Omental fat pad (tissue), 3 donors: ENCODE measurements at regions not wholly inside any gene's neighbourhood (a gene's known extent, or its start where the extent isn't known, plus 50 kb on each side); places are given as distances from the start of the nearest gene placed in this dataset.
"Not testable (repeated sequence)": the region's sequence is repeated elsewhere in the genome, so short reads cannot be mapped to it uniquely, and the experiment has no call there.

Experiments used
- ATAC-seq: fragments of 150-250 bp; one replicate; pipeline ENCODE4 v1.9.1; 2016; ENCODE audit warnings: mild to moderate bottlenecking, moderate library complexity; ENCODE audit not compliant: low FRiP score
- DNase-seq: peaks from one replicate; pipeline ENCODE4 v3.0.0-alpha.2; 2019; ENCODE audit warnings: low spot score
- TF ChIP-seq, protein P1 (sequence below), 3 donors: fragments of 450-650 bp; IDR thresholded peaks; one replicate each; pipeline ENCODE4 v1.5.1; 2016 to 2017; ENCODE audit warnings: antibody characterized with exemption in 3 of 3, mild to moderate bottlenecking in 3 of 3, moderate library complexity in 2 of 3

GRCh38 chr10:44261296-44261695 lies 123.6 kb downstream of the CXCL12 start:
- TF ChIP-seq, protein P1, sequence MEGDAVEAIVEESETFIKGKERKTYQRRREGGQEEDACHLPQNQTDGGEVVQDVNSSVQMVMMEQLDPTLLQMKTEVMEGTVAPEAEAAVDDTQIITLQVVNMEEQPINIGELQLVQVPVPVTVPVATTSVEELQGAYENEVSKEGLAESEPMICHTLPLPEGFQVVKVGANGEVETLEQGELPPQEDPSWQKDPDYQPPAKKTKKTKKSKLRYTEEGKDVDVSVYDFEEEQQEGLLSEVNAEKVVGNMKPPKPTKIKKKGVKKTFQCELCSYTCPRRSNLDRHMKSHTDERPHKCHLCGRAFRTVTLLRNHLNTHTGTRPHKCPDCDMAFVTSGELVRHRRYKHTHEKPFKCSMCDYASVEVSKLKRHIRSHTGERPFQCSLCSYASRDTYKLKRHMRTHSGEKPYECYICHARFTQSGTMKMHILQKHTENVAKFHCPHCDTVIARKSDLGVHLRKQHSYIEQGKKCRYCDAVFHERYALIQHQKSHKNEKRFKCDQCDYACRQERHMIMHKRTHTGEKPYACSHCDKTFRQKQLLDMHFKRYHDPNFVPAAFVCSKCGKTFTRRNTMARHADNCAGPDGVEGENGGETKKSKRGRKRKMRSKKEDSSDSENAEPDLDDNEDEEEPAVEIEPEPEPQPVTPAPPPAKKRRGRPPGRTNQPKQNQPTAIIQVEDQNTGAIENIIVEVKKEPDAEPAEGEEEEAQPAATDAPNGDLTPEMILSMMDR (IDR thresholded peaks at IDR 0.05): no peak
- DNase-seq (no peak), ATAC-seq (no peak)

- no peak for DNase-seq
- TF ChIP-seq, protein P1 (IDR thresholded peaks at IDR 0.05): no peak
- ATAC-seq: no peak
Observed at GRCh38 chr10:44260286-44260928, 124.5 kb downstream of the CXCL12 start.

DNA sequence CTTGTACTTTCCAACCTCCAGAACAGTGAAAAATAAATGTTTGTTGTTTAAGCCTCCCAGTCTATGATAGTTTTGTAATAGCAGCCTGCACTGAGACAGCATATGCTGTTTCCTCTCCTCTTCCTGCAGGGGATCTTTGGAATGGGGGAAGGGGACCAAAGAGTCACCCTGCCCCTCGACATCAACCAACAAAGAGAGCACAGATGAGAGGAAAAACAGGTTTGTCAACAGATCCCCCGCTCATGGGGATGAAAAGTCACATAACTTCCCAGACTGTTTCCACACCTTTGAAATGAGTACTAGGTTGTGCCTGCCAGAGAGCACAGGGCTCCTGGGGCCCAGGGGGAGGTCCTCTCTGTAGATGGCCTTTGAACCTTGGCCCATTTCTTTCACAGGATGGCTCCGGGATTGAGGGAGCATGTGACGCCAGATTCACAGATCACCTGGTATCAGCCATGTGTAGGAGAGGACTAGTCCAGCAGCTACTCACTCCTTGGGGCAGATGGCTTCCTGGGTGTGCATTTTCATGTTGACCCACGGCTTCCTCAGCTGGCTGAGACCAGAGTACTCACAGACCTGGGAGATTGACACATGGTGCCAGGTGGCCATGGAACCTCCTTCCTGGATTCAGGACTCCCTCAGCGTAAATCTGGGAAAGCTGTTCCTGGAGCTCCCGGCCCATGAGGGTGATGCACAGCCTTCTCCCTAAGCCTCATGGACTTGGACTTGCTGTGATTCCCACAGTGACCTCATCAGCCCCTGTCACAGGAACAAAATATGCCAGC lies 125.6 kb downstream of the CXCL12 start:
- DNase-seq: no peak
- TF ChIP-seq, protein P1 (IDR thresholded peaks at IDR 0.05): no peak
- no peak for ATAC-seq

GRCh38 chr10:44258460-44259089 lies 126.3 kb downstream of the CXCL12 start:
- TF ChIP-seq, protein P1 (IDR thresholded peaks at IDR 0.05): no peak
- no peak for ATAC-seq
- no peak for DNase-seq

DNA sequence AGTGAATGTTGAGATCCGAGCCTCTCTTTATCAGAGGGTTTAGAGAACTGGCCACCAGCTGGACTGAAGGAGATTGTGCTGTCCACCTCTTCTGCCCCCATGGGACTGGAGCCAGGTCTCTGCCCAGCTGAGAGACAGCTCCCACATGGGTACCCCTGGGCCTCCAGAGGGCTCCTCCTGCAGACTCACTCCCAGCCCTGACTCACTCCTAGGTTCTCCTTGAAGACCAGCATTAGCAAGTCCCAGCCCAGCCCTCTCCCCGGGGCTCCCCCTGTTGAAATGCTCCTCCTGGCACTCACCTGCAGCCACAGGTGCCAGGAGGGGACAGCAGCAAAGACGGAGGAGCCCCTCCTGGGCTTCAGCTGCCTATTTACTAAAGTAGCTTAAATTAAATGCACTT lies 126.9 kb downstream of the CXCL12 start:
- TF ChIP-seq, protein P1 (IDR thresholded peaks at IDR 0.05): no peak
- no peak for ATAC-seq
- no peak for DNase-seq

DNA sequence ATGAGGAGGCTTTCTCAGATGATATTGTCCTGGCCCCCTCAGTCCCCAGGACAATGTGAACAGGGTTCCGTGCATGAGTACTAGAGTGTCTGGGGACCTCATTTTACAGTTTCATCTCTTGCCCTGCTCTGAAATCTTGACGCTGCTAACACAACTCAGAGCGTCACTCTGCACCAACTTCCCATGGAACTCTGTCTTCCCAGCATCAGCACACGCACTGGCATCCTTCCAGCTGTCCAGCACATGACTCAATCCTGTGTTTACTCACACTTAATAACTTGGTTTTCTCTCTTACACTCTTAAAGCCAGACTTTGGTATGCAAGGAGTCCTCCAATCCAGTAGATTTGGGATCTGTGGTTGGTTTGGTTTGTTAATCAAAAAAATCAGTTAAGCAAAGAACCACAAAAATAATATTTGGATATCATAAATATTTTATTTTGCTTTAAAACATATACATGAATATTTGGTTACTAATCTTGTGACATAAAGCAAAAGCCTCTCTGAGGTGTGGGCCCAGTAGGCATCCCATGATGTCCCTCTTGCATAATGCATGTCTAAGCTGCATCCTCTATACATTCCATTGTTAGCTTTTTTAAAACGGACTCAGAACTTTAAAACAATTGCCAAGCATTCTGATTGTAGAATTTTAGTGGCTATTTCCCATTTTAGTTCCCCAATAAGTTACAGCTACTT lies 131.0 kb downstream of the CXCL12 start:
- no peak for ATAC-seq
- DNase-seq: no peak
- TF ChIP-seq, protein P1 (IDR thresholded peaks at IDR 0.05): no peak

GRCh38 chr10:44252631-44253030 lies 132.3 kb downstream of the CXCL12 start:
- DNase-seq, ATAC-seq: not testable (repeated sequence)

DNA sequence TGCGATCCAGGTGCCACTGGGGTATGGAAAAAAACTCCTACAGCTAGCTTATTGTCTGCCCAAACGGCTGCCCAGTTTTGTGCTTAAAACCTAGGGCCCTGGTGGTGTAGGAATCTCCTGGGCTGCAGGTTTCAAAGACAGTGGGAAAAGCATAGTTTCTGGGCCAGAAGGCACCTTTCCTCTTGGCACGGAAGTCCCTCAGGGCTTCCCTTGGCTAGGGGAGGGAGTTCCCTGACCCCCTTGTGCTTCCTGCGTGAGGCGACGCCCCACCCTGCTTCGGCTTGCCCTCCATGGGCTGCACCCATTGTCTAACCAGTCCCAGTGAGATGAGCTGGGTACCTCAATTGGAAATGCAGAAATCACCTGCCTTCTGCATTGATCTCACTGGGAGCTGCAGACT lies 135.0 kb downstream of the CXCL12 start:
- DNase-seq, ATAC-seq: not testable (repeated sequence)
